ENCODE measurements at regions not wholly inside any gene's neighbourhood (a gene's known extent, or its start where the extent isn't known, plus 50 kb on each side); places are given as distances from the start of the nearest gene placed in this dataset.
"Not testable (repeated sequence)": the region's sequence is repeated elsewhere in the genome, so short reads cannot be mapped to it uniquely, and the experiment has no call there.

DNA sequence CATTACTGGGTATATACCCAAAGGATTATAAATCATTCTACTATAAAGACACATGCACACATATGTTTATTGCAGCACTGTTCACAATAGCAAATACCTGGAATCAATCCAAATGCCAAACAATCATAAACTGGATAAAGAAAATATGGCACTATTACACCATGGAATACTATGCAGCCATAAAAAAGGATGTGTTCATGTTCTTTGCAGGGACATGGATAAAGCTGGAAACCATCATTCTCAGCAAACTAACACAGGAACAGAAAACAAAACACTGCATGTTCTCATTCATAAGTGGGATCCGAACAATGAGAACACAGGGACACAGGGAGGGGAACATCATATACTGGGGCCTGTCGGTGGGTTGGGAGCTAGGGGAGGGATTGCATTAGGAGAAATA, 591.7 kb downstream of the TBL1XR1 start:
- TF ChIP-seq EZH2 (IDR thresholded peaks at IDR 0.05; ENCODE audit: insufficient read depth, poor library complexity, severe bottlenecking); EZH2phosphoT487 (IDR thresholded peaks at IDR 0.05; ENCODE audit: insufficient read depth, low read depth): not testable (repeated sequence)
